GM19238 (cell line): ENCODE measurements at regions not wholly inside any gene's neighbourhood (a gene's known extent, or its start where the extent isn't known, plus 50 kb on each side); places are given as distances from the start of the nearest gene placed in this dataset.

Experiments
- DNase-seq: peaks from one replicate; pipeline ENCODE4 v3.0.0; 2011; ENCODE audit warnings: low spot score; ENCODE audit not compliant: insufficient read length

DNA sequence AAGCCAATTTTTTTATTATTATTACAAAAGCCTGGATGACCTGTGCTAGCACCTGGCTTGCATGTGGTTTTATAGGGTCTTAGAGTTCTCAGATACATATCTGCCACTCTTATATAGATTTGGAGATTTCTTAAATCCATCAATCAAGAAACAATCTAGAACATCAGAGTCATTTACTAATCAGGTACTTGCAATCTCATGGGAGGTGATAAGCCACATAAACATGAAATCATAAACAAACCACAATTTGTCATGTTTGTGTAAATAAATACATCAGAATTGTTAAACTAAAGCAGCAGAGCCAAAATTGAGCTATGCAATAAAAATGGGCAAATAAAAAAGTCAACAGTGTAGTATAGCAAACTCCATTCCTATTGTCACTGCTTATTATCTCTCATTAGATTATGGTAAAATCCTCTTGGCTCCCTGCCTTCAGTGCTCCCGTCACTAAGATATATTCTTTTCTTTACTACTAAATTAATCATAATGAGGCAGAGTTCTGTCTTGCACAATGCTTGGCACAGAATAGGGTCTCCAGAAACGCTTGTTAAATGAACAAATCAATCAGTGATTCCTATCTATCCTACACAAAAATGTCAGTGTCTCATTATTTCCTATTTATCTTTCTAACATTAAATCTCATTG is 108.7 kb upstream of the TTC29 start:
- no peak for DNase-seq

GRCh38 chr4:147056940-147057610 is 111.4 kb upstream of the TTC29 start:
- no peak for DNase-seq

DNA sequence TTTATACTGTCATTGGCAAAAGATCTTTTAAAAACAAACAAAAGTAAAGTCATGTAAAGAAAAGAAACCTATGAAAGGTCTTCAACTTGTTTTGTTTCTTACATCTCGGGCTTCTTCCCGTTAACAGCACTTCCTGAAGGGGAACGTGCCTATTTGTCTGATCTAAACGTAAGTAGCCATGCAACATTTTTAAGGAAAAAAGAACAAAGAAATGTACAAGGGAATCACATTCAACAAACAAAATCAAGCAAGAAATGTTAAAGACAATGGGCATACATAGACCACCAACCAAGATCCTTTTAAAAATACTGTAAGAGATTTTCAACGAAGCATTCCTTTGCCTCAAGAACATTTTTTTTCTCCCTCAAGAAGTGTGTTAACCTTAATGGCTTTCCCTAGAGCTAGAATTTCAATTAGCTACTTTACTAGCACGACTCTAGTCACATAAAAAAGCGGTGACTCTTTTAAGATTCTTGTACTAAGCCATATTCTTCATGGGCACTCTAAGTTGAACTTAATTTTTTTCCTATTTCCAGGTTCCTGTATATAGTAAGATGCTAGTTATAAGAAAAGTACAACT is 112.0 kb upstream of the TTC29 start:
- DNase-seq = no peak

- no peak for DNase-seq
Measured at GRCh38 chr4:147059064-147059731, 113.5 kb upstream of the TTC29 start.

GRCh38 chr4:147060151-147060931 is 114.7 kb upstream of the TTC29 start:
- DNase-seq = no peak

- no peak for DNase-seq
Measured at GRCh38 chr4:147064856-147065255, 119.2 kb upstream of the TTC29 start.

- DNase-seq = no peak
Measured at GRCh38 chr4:147068564-147068963, 122.9 kb upstream of the TTC29 start.

GRCh38 chr4:147071209-147071740 is 125.6 kb upstream of the TTC29 start:
- no peak for DNase-seq

DNA sequence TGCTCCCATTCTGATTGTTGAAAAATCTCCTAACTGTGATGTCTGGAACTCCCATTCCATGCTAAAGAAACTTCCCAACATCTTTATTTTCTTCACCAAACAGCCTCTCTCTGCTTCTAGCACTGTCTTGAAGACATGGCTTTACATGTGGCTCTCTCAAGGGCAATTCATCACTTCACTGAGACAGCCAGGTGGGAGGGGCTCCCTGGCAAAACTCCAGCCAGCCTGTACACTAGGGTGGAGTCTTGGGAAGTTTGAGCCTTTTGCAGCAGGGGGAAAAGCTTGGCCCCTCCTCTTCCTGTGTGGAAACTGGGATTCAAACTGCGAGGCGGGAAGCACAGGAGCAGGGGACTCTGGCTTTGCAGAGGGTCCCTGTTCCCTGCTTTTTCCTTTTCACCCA is 130.5 kb upstream of the TTC29 start:
- no peak for DNase-seq

DNA sequence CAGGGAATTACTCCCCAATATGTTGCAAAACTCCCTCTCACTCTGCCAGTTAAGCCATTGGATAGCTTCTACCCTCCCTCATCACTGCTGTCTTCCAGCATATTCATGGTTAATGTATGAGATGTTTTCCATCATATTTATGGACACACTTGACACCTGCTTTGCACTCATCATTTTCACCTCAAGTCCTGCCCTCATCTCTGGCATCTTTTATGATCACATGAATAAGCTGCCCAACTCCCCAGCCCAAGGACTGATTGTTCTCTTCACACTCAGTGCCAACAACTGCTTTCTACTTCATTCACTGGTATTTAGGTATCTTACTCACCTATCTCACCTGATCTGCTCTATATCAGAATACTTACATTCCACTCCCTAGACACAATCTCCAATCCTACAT is 131.1 kb upstream of the TTC29 start:
- DNase-seq = no peak

- DNase-seq = no peak
Measured at GRCh38 chr4:147078362-147078761, 132.7 kb upstream of the TTC29 start.

DNA sequence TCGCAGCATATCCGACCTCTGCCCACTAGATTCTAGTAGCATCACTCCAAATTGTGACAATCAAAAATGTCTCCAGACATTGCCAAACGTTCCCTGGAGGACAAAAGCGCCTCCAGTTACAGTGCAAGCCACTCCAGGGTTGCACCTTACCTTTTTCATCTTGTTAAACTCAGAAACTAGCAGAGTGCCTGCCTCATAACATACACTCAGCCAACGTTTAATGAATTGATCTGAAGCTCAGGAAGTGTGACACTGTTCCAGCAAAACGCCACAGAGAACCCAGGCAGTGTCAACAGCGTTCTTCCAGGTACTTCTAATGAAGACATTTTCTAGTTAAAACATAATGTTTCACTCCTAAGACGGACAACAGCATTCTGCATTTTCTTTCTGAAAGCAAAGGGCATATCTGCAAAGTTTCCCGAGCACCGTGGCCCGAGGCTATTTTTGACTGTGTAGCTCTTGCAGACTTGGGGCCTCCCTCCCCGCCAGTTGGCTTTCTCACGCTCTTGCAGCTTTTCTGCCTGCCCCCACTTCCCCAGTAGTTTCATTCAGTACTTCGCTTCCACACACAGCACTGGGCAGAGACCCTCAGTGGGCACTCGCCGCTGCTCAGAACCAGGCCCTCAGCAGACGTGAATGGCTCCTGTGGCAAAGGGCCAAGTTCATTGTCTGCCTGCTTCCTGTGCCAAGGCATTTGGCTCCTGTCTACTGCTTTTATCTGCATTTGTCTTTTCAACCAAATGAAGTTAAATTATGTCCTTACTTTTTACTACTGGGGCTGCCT is 133.4 kb upstream of the TTC29 start:
- no peak for DNase-seq

DNA sequence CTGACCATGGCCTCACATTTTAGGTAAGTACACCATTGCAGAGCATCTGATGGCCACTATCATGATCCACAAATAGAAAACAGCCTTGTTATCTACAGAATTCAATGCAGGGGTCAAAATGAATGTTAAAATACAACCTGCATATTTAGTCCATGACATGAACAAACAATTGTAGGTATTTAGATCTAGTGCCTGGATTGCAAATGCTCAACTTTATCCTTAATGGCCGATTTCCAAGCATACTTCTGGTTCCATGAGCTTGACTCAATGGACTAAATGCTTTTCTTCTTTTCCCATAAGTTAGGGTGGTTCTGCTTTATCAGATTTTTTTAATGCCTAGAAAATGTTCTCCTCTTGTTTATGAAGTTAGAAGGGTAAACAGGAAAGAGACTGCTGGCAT is 139.2 kb upstream of the TTC29 start:
- no peak for DNase-seq

DNA sequence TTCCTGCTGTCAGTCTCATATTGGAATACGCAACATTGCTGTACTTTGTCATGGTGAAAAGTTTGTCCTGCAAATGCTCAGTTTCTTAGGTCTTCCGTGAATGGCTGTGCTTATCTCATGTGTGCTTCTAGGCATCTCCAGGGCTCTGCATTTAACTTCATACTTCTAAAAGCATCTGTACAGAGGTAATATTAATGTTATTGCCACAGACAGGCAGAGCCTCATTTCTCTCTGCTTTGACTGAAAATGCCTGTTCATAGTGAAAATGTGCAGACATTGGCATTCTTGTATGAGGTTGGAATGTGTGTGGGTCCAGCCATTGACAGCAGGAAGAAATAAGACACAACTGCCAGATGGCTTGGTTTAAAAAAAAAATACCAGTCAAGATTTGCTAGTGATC is 140.1 kb upstream of the TTC29 start:
- DNase-seq = no peak

GRCh38 chr4:147088146-147088545 is 142.5 kb upstream of the TTC29 start:
- DNase-seq = no peak

GRCh38 chr4:147090486-147090885 is 144.8 kb upstream of the TTC29 start:
- DNase-seq = no peak

DNA sequence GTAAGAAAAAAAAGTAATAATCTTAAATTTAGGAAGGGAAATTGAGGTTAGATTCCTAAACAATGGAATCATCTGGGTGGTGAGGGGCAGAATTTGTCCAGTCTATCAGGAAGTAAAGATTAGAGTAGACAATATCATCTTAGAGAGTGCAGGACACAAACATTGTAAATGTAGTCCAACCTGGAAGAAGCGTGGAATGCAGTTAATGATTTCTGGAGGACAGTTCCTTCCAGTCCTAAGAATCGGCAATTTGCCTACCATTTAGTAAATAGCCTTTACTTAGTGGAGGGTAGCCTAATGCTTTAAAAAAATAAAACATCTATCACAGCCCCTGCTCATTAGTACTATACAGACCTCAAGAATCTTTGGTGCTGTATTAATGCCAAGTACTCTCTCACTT is 147.5 kb upstream of the TTC29 start:
- DNase-seq = no peak

- DNase-seq = no peak
Measured at GRCh38 chr4:147094238-147094637, 148.6 kb upstream of the TTC29 start.

- peak; percentile 14 for DNase-seq
Measured at GRCh38 chr4:147096667-147097604, 151.3 kb upstream of the TTC29 start.

- no peak for DNase-seq
Measured at GRCh38 chr4:147101678-147102077, 156.0 kb upstream of the TTC29 start.
